DND-41 (cell line): ENCODE measurements at regions not wholly inside any gene's neighbourhood (a gene's known extent, or its start where the extent isn't known, plus 50 kb on each side); places are given as distances from the start of the nearest gene placed in this dataset.

Source experiments
- ATAC-seq: fragments of 200-7000 bp; cut with Tn5 transposase; 3 replicates; pipeline ENCODE4 v1.9.1; 2021; ENCODE audit warnings: low read depth; ENCODE audit not compliant: insufficient read depth
- DNase-seq: peaks from one replicate; pipeline ENCODE4 v3.0.0-alpha.2; 2020
- H2AFZ ChIP-seq: 2 replicates; pipeline ENCODE4 v1.6.0; 2012; ENCODE audit warnings: low read depth, low read length
- H3K27ac ChIP-seq: 2 replicates; pipeline ENCODE4 v1.5.1; 2012; ENCODE audit warnings: low read length, inconsistent platforms
- H3K27me3 ChIP-seq: fragments of 200-600 bp; sonication (generic); 2 replicates; pipeline ENCODE4 v1.6.0; 2012; ENCODE audit warnings: low read length, mild to moderate bottlenecking, inconsistent platforms; ENCODE audit not compliant: insufficient read depth, poor library complexity
- H3K36me3 ChIP-seq: 2 replicates; pipeline ENCODE4 v1.5.1; 2012; ENCODE audit warnings: low read length, inconsistent platforms; ENCODE audit not compliant: insufficient read depth
- H3K4me1 ChIP-seq: 2 replicates; pipeline ENCODE4 v1.5.1; 2012; ENCODE audit warnings: mild to moderate bottlenecking, low read length; ENCODE audit not compliant: insufficient read depth
- H3K4me2 ChIP-seq: 2 replicates; pipeline ENCODE4 v1.6.0; 2012; ENCODE audit warnings: mild to moderate bottlenecking, moderate library complexity, low read length, inconsistent platforms; ENCODE audit not compliant: insufficient read depth
- H3K4me3 ChIP-seq, 2 experiments: fragments of 200-600 bp in 1 of 2; shearing (Covaris generic) in 1 of 2; 2 replicates each; pipeline ENCODE4 v1.5.1; 2012 to 2016; ENCODE audit warnings: inconsistent platforms in 2 of 2, low read length in 2 of 2, mild to moderate bottlenecking in 2 of 2, low read depth in 1 of 2, moderate library complexity in 1 of 2
- H3K79me2 ChIP-seq: 2 replicates; pipeline ENCODE4 v1.6.0; 2012; ENCODE audit warnings: low read length, inconsistent platforms; ENCODE audit not compliant: insufficient read depth
- H3K9ac ChIP-seq: 2 replicates; pipeline ENCODE4 v1.6.0; 2012; ENCODE audit warnings: low read depth, mild to moderate bottlenecking, inconsistent platforms, low read length, moderate library complexity
- H3K9me3 ChIP-seq: 2 replicates; pipeline ENCODE4 v1.5.1; 2012; ENCODE audit warnings: low read length, moderate library complexity, mild to moderate bottlenecking, inconsistent platforms; ENCODE audit not compliant: insufficient read depth, severe bottlenecking
- H4K20me1 ChIP-seq: 2 replicates; pipeline ENCODE4 v1.6.0; 2012; ENCODE audit warnings: low read length; ENCODE audit not compliant: insufficient read depth
- CTCF ChIP-seq: IDR thresholded peaks from 2 replicates; pipeline ENCODE4 v1.5.1; 2012; ENCODE audit warnings: borderline replicate concordance, low read length, moderate library complexity, mild to moderate bottlenecking; ENCODE audit not compliant: poor library complexity, severe bottlenecking; ENCODE audit errors: extremely low read depth
- EZH2 ChIP-seq: IDR thresholded peaks from 3 replicates; pipeline ENCODE4 v1.6.1; 2012; ENCODE audit warnings: borderline replicate concordance, low read depth, mild to moderate bottlenecking, moderate library complexity, low read length, inconsistent platforms; ENCODE audit not compliant: severe bottlenecking

- ATAC-seq (no peak), DNase-seq (no peak)
- H3K27me3 ChIP-seq = no peaks in the 10 kb centered on the region
- no peak overlapping the region for H3K4me2 ChIP-seq
- H3K4me3 ChIP-seq = no peak overlapping the region
- no peaks in the 10 kb centered on the region for H3K9me3 ChIP-seq
- no peaks in the 10 kb centered on the region for H3K36me3 ChIP-seq
- no peak overlapping the region for H2AFZ ChIP-seq
- H3K27ac ChIP-seq = no peak overlapping the region
- H3K9ac ChIP-seq = no peak overlapping the region
- no peaks in the 10 kb centered on the region for H3K4me1 ChIP-seq
- no peak for TF ChIP-seq EZH2
- TF ChIP-seq CTCF = no peak
- no peaks in the 10 kb centered on the region for H3K79me2 ChIP-seq
- no peaks in the 10 kb centered on the region for H4K20me1 ChIP-seq
Observed at GRCh38 chr22:22796724-22797123, 90.9 kb upstream of the IGLL5 start.

- H3K4me3 ChIP-seq = no peak overlapping the region
- no peaks in the 10 kb centered on the region for H3K27me3 ChIP-seq
- DNase-seq (no peak), ATAC-seq (no peak)
- no peaks in the 10 kb centered on the region for H3K4me1 ChIP-seq
- no peaks in the 10 kb centered on the region for H3K9me3 ChIP-seq
- H3K9ac ChIP-seq = no peak overlapping the region
- H3K4me2 ChIP-seq = no peak overlapping the region
- H3K36me3 ChIP-seq = no peaks in the 10 kb centered on the region
- no peak overlapping the region for H3K27ac ChIP-seq
- no peaks in the 10 kb centered on the region for H3K79me2 ChIP-seq
- no peak overlapping the region for H2AFZ ChIP-seq
- H4K20me1 ChIP-seq = no peaks in the 10 kb centered on the region
- TF ChIP-seq EZH2 (no peak), CTCF (no peak)
Observed at GRCh38 chr22:22798232-22798616, 89.4 kb upstream of the IGLL5 start.

GRCh38 chr22:22798716-22799115 lies 88.9 kb upstream of the IGLL5 start:
- H2AFZ ChIP-seq = no peak overlapping the region
- no peak for DNase-seq
- no peak for TF ChIP-seq CTCF
- TF ChIP-seq EZH2 = no peak

GRCh38 chr22:22799561-22799960 lies 88.1 kb upstream of the IGLL5 start:
- H3K36me3 ChIP-seq = no peaks in the 10 kb centered on the region
- no peak overlapping the region for H2AFZ ChIP-seq
- TF ChIP-seq CTCF (no peak), EZH2 (no peak)
- DNase-seq (no peak), ATAC-seq (no peak)
- no peaks in the 10 kb centered on the region for H4K20me1 ChIP-seq
- no peaks in the 10 kb centered on the region for H3K79me2 ChIP-seq
- no peak overlapping the region for H3K4me2 ChIP-seq
- no peak overlapping the region for H3K4me3 ChIP-seq
- H3K27me3 ChIP-seq = no peaks in the 10 kb centered on the region
- H3K4me1 ChIP-seq = no peaks in the 10 kb centered on the region
- no peaks in the 10 kb centered on the region for H3K9me3 ChIP-seq
- no peak overlapping the region for H3K9ac ChIP-seq
- H3K27ac ChIP-seq = no peak overlapping the region

More at GRCh38 chr22:22798716-22799115, 88.9 kb upstream of the IGLL5 start:
- no peak overlapping the region for H3K27ac ChIP-seq
- no peaks in the 10 kb centered on the region for H3K9me3 ChIP-seq
- H3K36me3 ChIP-seq = no peaks in the 10 kb centered on the region
- no peaks in the 10 kb centered on the region for H3K27me3 ChIP-seq
- no peak overlapping the region for H3K4me2 ChIP-seq
- H3K4me3 ChIP-seq = no peak overlapping the region
- no peak for ATAC-seq
- H4K20me1 ChIP-seq = no peaks in the 10 kb centered on the region
- no peaks in the 10 kb centered on the region for H3K4me1 ChIP-seq
- no peak overlapping the region for H3K9ac ChIP-seq
- H3K79me2 ChIP-seq = no peaks in the 10 kb centered on the region
